Neural crest cell (in vitro differentiated cells): ENCODE measurements at regions not wholly inside any gene's neighbourhood (a gene's known extent, or its start where the extent isn't known, plus 50 kb on each side); places are given as distances from the start of the nearest gene placed in this dataset.
A peak's percentile ranks its signal among the peaks of the same experiment; 100 is the strongest.
"Not testable (repeated sequence)": the region's sequence is repeated elsewhere in the genome, so short reads cannot be mapped to it uniquely, and the experiment has no call there.

ENCODE experiments used
- DNase-seq: peaks from one replicate; pipeline ENCODE4 v3.0.0; 2021; ENCODE audit warnings: low read depth, mixed read lengths, low spot score
- H3K27ac Mint-ChIP-seq: one replicate; pipeline ENCODE4 v1.8.0; 2021; ENCODE audit warnings: mild to moderate bottlenecking, mixed read lengths; ENCODE audit not compliant: unreplicated experiment
- H3K27me3 Mint-ChIP-seq: 2 replicates; pipeline ENCODE4 v1.8.0; 2021; ENCODE audit warnings: low read depth, mild to moderate bottlenecking, mixed read lengths
- H3K36me3 Mint-ChIP-seq: 2 replicates; pipeline ENCODE4 v1.8.0; 2021; ENCODE audit warnings: low read depth, mild to moderate bottlenecking, mixed read lengths
- H3K4me1 Mint-ChIP-seq: 2 replicates; pipeline ENCODE4 v1.8.0; 2021; ENCODE audit warnings: mixed read lengths
- H3K4me3 Mint-ChIP-seq: one replicate; pipeline ENCODE4 v1.8.0; 2021; ENCODE audit warnings: mild to moderate bottlenecking, mixed read lengths
- H3K9me3 Mint-ChIP-seq: 2 replicates; pipeline ENCODE4 v1.8.0; 2021; ENCODE audit warnings: mixed read lengths
- CTCF ChIP-seq: fragments of 200-600 bp; sonication (generic); conservative IDR thresholded peaks from 2 replicates; pipeline ENCODE4 v1.5.0; 2021; ENCODE audit warnings: antibody characterized with exemption, mild to moderate bottlenecking

- Mint-ChIP-seq H3K4me3 (no peak overlapping the region), H3K9me3 (peaks cover 2% of the 10 kb centered on the region), H3K27me3 (no peaks in the 10 kb centered on the region), H3K27ac (no peak overlapping the region), H3K36me3 (no peaks in the 10 kb centered on the region), H3K4me1 (no peaks in the 10 kb centered on the region)
- no peak for DNase-seq
- TF ChIP-seq CTCF = no peak
These were observed 336.3 kb downstream of the BMP4 start for GRCh38 chr14:53620317-53620716.

- Mint-ChIP-seq H3K9me3 (peaks cover 2% of the 10 kb centered on the region), H3K27ac (no peak overlapping the region), H3K36me3 (no peaks in the 10 kb centered on the region), H3K4me1 (no peaks in the 10 kb centered on the region), H3K27me3 (no peaks in the 10 kb centered on the region), H3K4me3 (no peak overlapping the region)
- DNase-seq = no peak
- no peak for TF ChIP-seq CTCF
These were observed 336.9 kb downstream of the BMP4 start for GRCh38 chr14:53619691-53620231.

- not testable (repeated sequence) for H3K27ac Mint-ChIP-seq, H3K4me1 Mint-ChIP-seq, DNase-seq, H3K27me3 Mint-ChIP-seq, H3K4me3 Mint-ChIP-seq, H3K36me3 Mint-ChIP-seq, H3K9me3 Mint-ChIP-seq
These were observed 340.1 kb downstream of the BMP4 start for GRCh38 chr14:53616536-53616935.

GRCh38 chr14:53615252-53615651 lies 341.4 kb downstream of the BMP4 start:
- Mint-ChIP-seq H3K36me3 (no peaks in the 10 kb centered on the region), H3K9me3 (peaks cover 6% of the 10 kb centered on the region), H3K27ac (no peak overlapping the region), H3K4me3 (no peak overlapping the region), H3K4me1 (peaks cover 8% of the 10 kb centered on the region), H3K27me3 (no peaks in the 10 kb centered on the region)
- no peak for TF ChIP-seq CTCF
- no peak for DNase-seq

- Mint-ChIP-seq H3K27ac (peak overlapping the region; percentile 90), H3K4me3 (no peak overlapping the region), H3K36me3 (no peaks in the 10 kb centered on the region), H3K27me3 (no peaks in the 10 kb centered on the region), H3K9me3 (peaks cover 6% of the 10 kb centered on the region), H3K4me1 (peaks cover 8% of the 10 kb centered on the region)
- TF ChIP-seq CTCF = no peak
- no peak for DNase-seq
These were observed 343.0 kb downstream of the BMP4 start for GRCh38 chr14:53613404-53614253.

- DNase-seq = no peak
- Mint-ChIP-seq H3K27me3 (no peaks in the 10 kb centered on the region), H3K4me1 (peaks cover 8% of the 10 kb centered on the region), H3K4me3 (no peak overlapping the region), H3K27ac (no peak overlapping the region), H3K36me3 (no peaks in the 10 kb centered on the region), H3K9me3 (peaks cover 5% of the 10 kb centered on the region)
- peak; percentile 28 for TF ChIP-seq CTCF
These were observed 345.7 kb downstream of the BMP4 start for GRCh38 chr14:53610947-53611346.
